GM12878 (cell line): ENCODE measurements at regions not wholly inside any gene's neighbourhood (a gene's known extent, or its start where the extent isn't known, plus 50 kb on each side); places are given as distances from the start of the nearest gene placed in this dataset.

ENCODE experiments used
- ATAC-seq: fragments of 200-7000 bp; cut with Tn5 transposase; 3 replicates; pipeline ENCODE4 v1.9.1; 2020; ENCODE audit warnings: mild to moderate bottlenecking, moderate library complexity
- BruUV-seq: library from RNA; stranded (reverse); fragments of 400-500 nt; replicated peaks from 2 replicates; lab custom pipeline; 2021; lab: Mats Ljungman, UMichigan
- CTCF ChIA-PET: fragments of 300-600 bp; sonication (Branson Sonifier 250); formaldehyde crosslinking; extraction: SDS; loops from one replicate; lab custom pipeline; 2021; ENCODE audit warnings: inconsistent platforms; lab: Yijun Ruan, JAX
- POLR2A ChIA-PET: fragments of 350-600 bp; formaldehyde crosslinking; extraction: SDS; loops from one replicate; lab custom pipeline; 2021; ENCODE audit warnings: inconsistent platforms; lab: Charles Lee
- RAD21 ChIA-PET: fragments of 300-600 bp; sonication (Branson Sonifier 250); formaldehyde crosslinking; loops from one replicate; lab custom pipeline; 2023; ENCODE audit warnings: antibody characterized with exemption; ENCODE audit not compliant: unreplicated experiment; lab: Charles Lee
- SMC1A ChIA-PET: fragments of 300-600 bp; sonication (Branson Sonifier 250); formaldehyde crosslinking; loops from one replicate; lab custom pipeline; 2023; ENCODE audit not compliant: unreplicated experiment, uncharacterized antibody; lab: Charles Lee
- DNase-seq: peaks from one replicate; pipeline ENCODE4 v3.0.0-alpha.2; 2011; ENCODE audit warnings: low read depth, low spot score
- FAIRE-seq: peaks from 3 replicates; lab custom pipeline; 2011; peaks lifted over from hg19 to GRCh38; lab: Jason Lieb, UNC
- H2AFZ ChIP-seq: 2 replicates; pipeline ENCODE4 v1.6.0; 2011; ENCODE audit warnings: low read depth, low read length, control low read depth; ENCODE audit not compliant: control insufficient read depth
- H3K27ac ChIP-seq: 2 replicates; pipeline ENCODE4 v1.5.1; 2011; ENCODE audit warnings: control low read depth; ENCODE audit not compliant: control insufficient read depth, insufficient read depth
- H3K27me3 ChIP-seq, 2 experiments: replicated peaks in 1 of 2; 2 replicates each; pipeline versions ENCODE4 v1.6.0 to v1.6.1; 2011; ENCODE audit warnings: low read length in 1 of 2; ENCODE audit not compliant: control insufficient read depth in 2 of 2, insufficient read depth in 2 of 2
- H3K36me3 ChIP-seq, 2 experiments: 2 replicates each; pipeline ENCODE4 v1.5.1; 2011; ENCODE audit warnings: low read length in 1 of 2; ENCODE audit not compliant: control insufficient read depth in 2 of 2, insufficient read depth in 2 of 2
- H3K4me1 ChIP-seq: 2 replicates; pipeline ENCODE4 v1.6.1; 2011; ENCODE audit warnings: mild to moderate bottlenecking, low read length, moderate library complexity, mixed read lengths; ENCODE audit not compliant: control insufficient read depth, insufficient read depth
- H3K4me2 ChIP-seq: 2 replicates; pipeline ENCODE4 v1.6.0; 2011; ENCODE audit warnings: control low read depth; ENCODE audit not compliant: control insufficient read depth, insufficient read depth
- H3K4me3 ChIP-seq: fragments of 200-600 bp; sonication (generic); 2 replicates; pipeline ENCODE4 v1.5.1; 2016
- H3K79me2 ChIP-seq: 2 replicates; pipeline ENCODE4 v1.6.0; 2011; ENCODE audit warnings: low read length; ENCODE audit not compliant: control insufficient read depth, insufficient read depth
- H3K9ac ChIP-seq: 2 replicates; pipeline ENCODE4 v1.8.0; 2011; ENCODE audit warnings: low read length, control low read depth, mixed read lengths; ENCODE audit not compliant: control insufficient read depth, insufficient read depth
- H3K9me3 ChIP-seq: replicated peaks from 3 replicates; pipeline ENCODE4 v1.5.1; 2011; ENCODE audit warnings: mild to moderate bottlenecking, low read length; ENCODE audit not compliant: control insufficient read depth, insufficient read depth
- H4K20me1 ChIP-seq: 2 replicates; pipeline ENCODE4 v1.6.0; 2011; ENCODE audit not compliant: control insufficient read depth, insufficient read depth
- CEBPB ChIP-seq, 2 experiments: fragments of 150-350 bp in 1 of 2; IDR thresholded peaks; 2 replicates each; pipeline ENCODE4 v1.6.1; 2012 to 2014; ENCODE audit warnings: low read depth in 2 of 2, low read length in 2 of 2, borderline replicate concordance in 1 of 2, inconsistent platforms in 1 of 2
- CHD4 ChIP-seq: fragments of 200-600 bp; sonication (generic); IDR thresholded peaks from 2 replicates; pipeline ENCODE4 v1.6.1; 2016; ENCODE audit warnings: mild to moderate bottlenecking
- CTCF ChIP-seq, 3 experiments: IDR thresholded peaks in 2 of 3; conservative IDR thresholded peaks in 1 of 3; 2 replicates each; pipeline ENCODE4 v1.5.1; 2011; ENCODE audit warnings: low read depth in 3 of 3, low read length in 3 of 3, mild to moderate bottlenecking in 3 of 3, control low read depth in 2 of 3, moderate library complexity in 2 of 3, inconsistent platforms in 1 of 3, mixed read lengths in 1 of 3; ENCODE audit not compliant: control insufficient read depth in 2 of 3, insufficient read depth in 1 of 3; ENCODE audit errors: extremely low read depth in 1 of 3
- DPF2 ChIP-seq: fragments of 450-650 bp; IDR thresholded peaks from 2 replicates; pipeline ENCODE4 v1.6.1; 2017; ENCODE audit warnings: mild to moderate bottlenecking
- E4F1 ChIP-seq: fragments of 450-650 bp; IDR thresholded peaks from 2 replicates; pipeline ENCODE4 v1.6.1; 2018; ENCODE audit warnings: borderline replicate concordance, mild to moderate bottlenecking; ENCODE audit not compliant: partially characterized antibody
- FOXK2 ChIP-seq: fragments of 450-650 bp; IDR thresholded peaks from 2 replicates; pipeline ENCODE4 v1.6.1; 2017; ENCODE audit warnings: mild to moderate bottlenecking, moderate library complexity
- NFIC ChIP-seq: IDR thresholded peaks from 2 replicates; pipeline ENCODE4 v1.6.1; 2012; ENCODE audit warnings: low read depth, mild to moderate bottlenecking, inconsistent platforms, low read length, moderate library complexity
- NRF1 ChIP-seq: conservative IDR thresholded peaks from 2 replicates; pipeline ENCODE4 v1.6.1; 2011; ENCODE audit warnings: mild to moderate bottlenecking, low read depth, low read length, improper control_type of control experiment
- PKNOX1 ChIP-seq: fragments of 450-650 bp; IDR thresholded peaks from 2 replicates; pipeline ENCODE4 v1.6.1; 2016; ENCODE audit warnings: mild to moderate bottlenecking
- RBBP5 ChIP-seq: fragments of 200-600 bp; sonication (generic); conservative IDR thresholded peaks from 2 replicates; pipeline ENCODE4 v1.6.1; 2016
- RELA ChIP-seq: fragments of 450-650 bp; IDR thresholded peaks from 2 replicates; pipeline ENCODE4 v1.8.0; 2014; ENCODE audit warnings: borderline replicate concordance; ENCODE audit not compliant: partially characterized antibody
- SKIL ChIP-seq: fragments of 450-650 bp; IDR thresholded peaks from 2 replicates; pipeline ENCODE4 v1.6.1; 2017; ENCODE audit warnings: mild to moderate bottlenecking, low read depth, inconsistent platforms; ENCODE audit not compliant: poor library complexity, severe bottlenecking
- TCF12 ChIP-seq: IDR thresholded peaks from 2 replicates; pipeline ENCODE4 v1.6.1; 2011; ENCODE audit warnings: low read depth, mild to moderate bottlenecking, low read length
- ZNF384 ChIP-seq: IDR thresholded peaks from 2 replicates; pipeline ENCODE4 v1.6.1; 2012; ENCODE audit warnings: low read depth, mild to moderate bottlenecking, low read length, improper control_type of control experiment, borderline replicate concordance
- WGBS: methylation state at CpG from one replicate; pipeline ENCODE4 v1.1.6; 2016; ENCODE audit warnings: low lambda C conversion rate; ENCODE audit not compliant: insufficient replicate concordance, insufficient coverage; ENCODE audit errors: missing lambda C conversion rate; 5-methylcytosine and 5-hydroxymethylcytosine counted together
- in situ Hi-C: fragments of 300-500 bp; cut with MboI; formaldehyde crosslinking; loops from 9 replicates; pipeline ENCODE4 v1.14.3; 2018; ENCODE audit warnings: mixed read lengths
- intact Hi-C: fragments of 100-400 bp; cut with micrococcal nuclease; formaldehyde crosslinking; loops from one replicate; pipeline ENCODE4 v1.14.2; 2022; ENCODE audit not compliant: unreplicated experiment

GRCh38 chr5:1962619-1963355 is 80.1 kb upstream of the IRX4 start (continued):
- no peak for TF ChIP-seq SKIL

GRCh38 chr5:1961952-1962595 is 79.3 kb upstream of the IRX4 start:
- in situ Hi-C loops = no loop called here
- Histone ChIP-seq H4K20me1 (no peaks in the 10 kb centered on the region), H3K9ac (no peak overlapping the region), H2AFZ (no peak overlapping the region), H3K4me1 (no peaks in the 10 kb centered on the region), H3K4me2 (no peak overlapping the region), H3K9me3 (no peaks in the 10 kb centered on the region), H3K27ac (no peak overlapping the region), H3K36me3 (no peaks in the 10 kb centered on the region), H3K79me2 (no peaks in the 10 kb centered on the region), H3K4me3 (no peak overlapping the region), H3K27me3 (peaks cover 0 to 1% of the 10 kb centered on the region in 2 experiments; a peak in 1 of 4 replicates)
- WGBS = 50% methylated on average over 25 of the region's 25 CpGs
- ChIA-PET RAD21 (no interaction called here), SMC1A (no interaction called here), POLR2A (no interaction called here), CTCF (no interaction called here)
- intact Hi-C loops = no loop called here
- FAIRE-seq (no peak), ATAC-seq (no peak), DNase-seq (no peak)
- no TSS peak for BruUV-seq
- TF ChIP-seq PKNOX1 (no peak), NRF1 (no peak), RBBP5 (no peak), FOXK2 (no peak), E4F1 (no peak), CTCF (IDR thresholded peaks at IDR 0.05 in 2 of 3, conservative IDR thresholded peaks at IDR 0.05 in 1 of 3; ENCODE audit: control insufficient read depth in 2 of 3, extremely low read depth in 1 of 3, insufficient read depth in 1 of 3, low read depth in 3 of 3, low read length in 3 of 3) (no peak), ZNF384 (no peak), CHD4 (no peak), NFIC (no peak), RELA (no peak), DPF2 (no peak), TCF12 (no peak), CEBPB (IDR thresholded peaks at IDR 0.05; ENCODE audit: borderline replicate concordance in 1 of 2, low read depth in 2 of 2, low read length in 2 of 2) (no peak)
